Esophagus muscularis mucosa (tissue), 4 donors: ENCODE measurements at regions not wholly inside any gene's neighbourhood (a gene's known extent, or its start where the extent isn't known, plus 50 kb on each side); places are given as distances from the start of the nearest gene placed in this dataset.

Experiments used
- DNase-seq: peaks from one replicate; pipeline ENCODE4 v3.0.0-alpha.2; 2017; ENCODE audit errors: extremely low spot score
- H3K27ac ChIP-seq, 4 donors: fragments of 200-600 bp; sonication (generic); replicated peaks in 1 of 4; 1 replicate in 3 of 4; 2 replicates in 1 of 4; pipeline ENCODE4 v1.5.1; 2016 to 2019; ENCODE audit warnings: mild to moderate bottlenecking in 1 of 4
- H3K27me3 ChIP-seq, 4 donors: fragments of 200-600 bp; sonication (generic); one replicate each; pipeline versions ENCODE4 v1.5.1 to v1.6.0; 2016 to 2019
- H3K36me3 ChIP-seq, 4 donors: fragments of 200-600 bp; sonication (generic); one replicate each; pipeline ENCODE4 v1.5.1; 2016 to 2019
- H3K4me1 ChIP-seq, 4 donors: fragments of 200-600 bp; sonication (generic); one replicate each; pipeline ENCODE4 v1.5.1; 2016 to 2019
- H3K4me3 ChIP-seq, 4 donors: fragments of 200-600 bp; sonication (generic); 1 replicate in 2 of 4; 2 replicates in 2 of 4; pipeline ENCODE4 v1.5.1; 2016 to 2019; ENCODE audit warnings: mild to moderate bottlenecking in 4 of 4, moderate library complexity in 1 of 4
- H3K9me3 ChIP-seq, 4 donors: fragments of 200-600 bp; sonication (generic); 1 replicate in 3 of 4; 2 replicates in 1 of 4; pipeline ENCODE4 v1.5.1; 2016 to 2019
- CTCF ChIP-seq, 3 experiments: fragments of 200-600 bp in 2 of 3; fragments of 450-650 bp in 1 of 3; sonication (generic) in 2 of 3; IDR thresholded peaks; one replicate each; pipeline ENCODE4 v1.5.1; 2017 to 2019; ENCODE audit warnings: antibody characterized with exemption in 3 of 3, mild to moderate bottlenecking in 2 of 3, moderate library complexity in 1 of 3
- EP300 ChIP-seq: sonication (generic); formaldehyde crosslinking; IDR thresholded peaks from one replicate; pipeline ENCODE4 v1.6.1; 2017; ENCODE audit warnings: antibody characterized with exemption
- POLR2A ChIP-seq: fragments of 450-650 bp; IDR thresholded peaks from one replicate; pipeline ENCODE4 v1.6.1; 2017; ENCODE audit warnings: antibody characterized with exemption, moderate library complexity, mild to moderate bottlenecking, low read depth
- POLR2AphosphoS5 ChIP-seq, 2 donors: sonication (generic); formaldehyde crosslinking; IDR thresholded peaks; one replicate each; pipeline ENCODE4 v1.6.1; 2017; ENCODE audit warnings: antibody characterized with exemption in 2 of 2
- WGBS: methylation state at CpG from one replicate; pipeline ENCODE4 v1.1.5; 2018; 5-methylcytosine and 5-hydroxymethylcytosine counted together
- intact Hi-C: fragments of 100-400 bp; cut with DNase I; formaldehyde crosslinking; loops from one replicate; pipeline ENCODE4 v1.15.1; 2023

GRCh38 chr11:11757909-11758308, 83.9 kb upstream of the USP47 start:
- intact Hi-C loops, result no loop called here
- TF ChIP-seq EP300 (no peak), POLR2A (no peak), POLR2AphosphoS5 (IDR thresholded peaks at IDR 0.05) (no peak), CTCF (IDR thresholded peaks at IDR 0.05) (no peak)
- H3K27ac ChIP-seq, result no peak overlapping the region
- peaks cover 0 to 4% (median 0%) of the 10 kb centered on the region in 4 donors for H3K27me3 ChIP-seq
- DNase-seq, result no peak
- H3K4me3 ChIP-seq, result no peak overlapping the region
- H3K9me3 ChIP-seq, result no peaks in the 10 kb centered on the region
- H3K4me1 ChIP-seq, result no peaks in the 10 kb centered on the region
- H3K36me3 ChIP-seq, result no peaks in the 10 kb centered on the region
- 49% methylated on average over 3 of the region's 3 CpGs for WGBS

- no peak for DNase-seq
Measured at GRCh38 chr11:11756718-11757117, 85.1 kb upstream of the USP47 start.

GRCh38 chr11:11755871-11756270, 85.9 kb upstream of the USP47 start:
- H3K4me3 ChIP-seq, result no peak overlapping the region
- intact Hi-C loops, result no loop called here

More at GRCh38 chr11:11756718-11757117, 85.1 kb upstream of the USP47 start:
- H3K9me3 ChIP-seq, result no peaks in the 10 kb centered on the region
- intact Hi-C loops, result no loop called here
- H3K27ac ChIP-seq, result no peak overlapping the region
- peaks cover 0 to 4% (median 0%) of the 10 kb centered on the region in 4 donors for H3K27me3 ChIP-seq
- 84% methylated on average over 3 of the region's 3 CpGs for WGBS
- no peak overlapping the region for H3K4me3 ChIP-seq
- no peaks in the 10 kb centered on the region for H3K36me3 ChIP-seq
- H3K4me1 ChIP-seq, result no peaks in the 10 kb centered on the region
- TF ChIP-seq POLR2A, result no peak
- TF ChIP-seq POLR2AphosphoS5 (IDR thresholded peaks at IDR 0.05), result no peak
- no peak for TF ChIP-seq CTCF (IDR thresholded peaks at IDR 0.05)
- no peak for TF ChIP-seq EP300

GRCh38 chr11:11752679-11753078, 89.1 kb upstream of the USP47 start:
- H3K36me3 ChIP-seq, result no peaks in the 10 kb centered on the region
- no peak for DNase-seq
- H3K4me1 ChIP-seq, result no peaks in the 10 kb centered on the region
- intact Hi-C loops, result no loop called here
- no peak for TF ChIP-seq CTCF (IDR thresholded peaks at IDR 0.05)
- no peak for TF ChIP-seq POLR2A
- TF ChIP-seq EP300, result no peak
- no peak for TF ChIP-seq POLR2AphosphoS5 (IDR thresholded peaks at IDR 0.05)
- H3K27ac ChIP-seq, result no peak overlapping the region
- peaks cover 0 to 4% (median 0%) of the 10 kb centered on the region in 4 donors for H3K27me3 ChIP-seq
- H3K4me3 ChIP-seq, result no peak overlapping the region
- no peaks in the 10 kb centered on the region for H3K9me3 ChIP-seq
- WGBS, result 95% methylated on average over 3 of the region's 3 CpGs

More at GRCh38 chr11:11755871-11756270, 85.9 kb upstream of the USP47 start:
- no peak for TF ChIP-seq CTCF (IDR thresholded peaks at IDR 0.05)
- TF ChIP-seq POLR2A, result no peak
- no peak for TF ChIP-seq EP300
- TF ChIP-seq POLR2AphosphoS5 (IDR thresholded peaks at IDR 0.05), result no peak
- Histone ChIP-seq H3K27me3 (peaks cover 0 to 4% (median 0%) of the 10 kb centered on the region in 4 donors), H3K4me1 (no peaks in the 10 kb centered on the region), H3K36me3 (no peaks in the 10 kb centered on the region), H3K9me3 (no peaks in the 10 kb centered on the region), H3K27ac (no peak overlapping the region)
- WGBS, result 83% methylated on average over 5 of the region's 5 CpGs
- DNase-seq, result no peak
